Breast epithelium (tissue), 3 donors: ENCODE measurements at regions not wholly inside any gene's neighbourhood (a gene's known extent, or its start where the extent isn't known, plus 50 kb on each side); places are given as distances from the start of the nearest gene placed in this dataset.

Experiments used
- POLR2A ChIP-seq: fragments of 450-650 bp; IDR thresholded peaks from one replicate; pipeline ENCODE4 v1.6.1; 2016; ENCODE audit warnings: antibody characterized with exemption, mild to moderate bottlenecking, moderate library complexity
- POLR2AphosphoS5 ChIP-seq, 3 donors: sonication (generic); formaldehyde crosslinking; IDR thresholded peaks; one replicate each; pipeline ENCODE4 v1.6.1; 2017; ENCODE audit warnings: antibody characterized with exemption in 3 of 3
- TF ChIP-seq, protein P1 (sequence below), 3 donors: fragments of 450-650 bp; IDR thresholded peaks; one replicate each; pipeline ENCODE4 v1.5.1; 2016 to 2017; ENCODE audit warnings: antibody characterized with exemption in 3 of 3, mild to moderate bottlenecking in 3 of 3, moderate library complexity in 3 of 3

DNA sequence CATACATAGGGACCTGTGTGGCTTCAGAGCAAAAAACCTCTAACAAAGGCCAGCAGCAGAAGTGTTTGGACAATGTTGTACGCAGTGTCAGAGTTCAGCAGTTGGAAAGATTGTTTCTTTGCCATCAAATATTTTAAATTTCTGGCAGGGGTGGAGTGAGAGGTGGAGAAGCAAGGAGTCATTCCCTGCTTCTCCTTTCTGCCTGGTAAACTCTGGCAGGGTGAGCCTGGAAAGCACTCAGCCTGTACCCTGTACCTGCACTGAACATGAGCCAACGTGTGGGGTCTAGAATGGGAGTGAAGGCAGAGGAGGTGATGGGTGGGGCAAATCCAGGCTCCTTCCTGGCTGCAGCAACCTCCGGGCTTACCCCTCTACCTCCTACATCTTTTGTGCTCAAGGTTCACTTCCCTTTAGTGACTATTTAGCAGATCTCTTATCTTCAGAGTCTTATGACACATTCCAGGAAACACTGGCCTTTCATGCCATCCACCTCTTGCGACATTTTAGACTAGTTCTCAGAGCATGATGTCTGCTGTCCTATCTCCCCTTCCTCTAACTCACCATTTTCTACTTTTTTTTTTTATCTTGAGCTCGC is 445.0 kb upstream of the PIK3R1 start:
- TF ChIP-seq, protein P1, sequence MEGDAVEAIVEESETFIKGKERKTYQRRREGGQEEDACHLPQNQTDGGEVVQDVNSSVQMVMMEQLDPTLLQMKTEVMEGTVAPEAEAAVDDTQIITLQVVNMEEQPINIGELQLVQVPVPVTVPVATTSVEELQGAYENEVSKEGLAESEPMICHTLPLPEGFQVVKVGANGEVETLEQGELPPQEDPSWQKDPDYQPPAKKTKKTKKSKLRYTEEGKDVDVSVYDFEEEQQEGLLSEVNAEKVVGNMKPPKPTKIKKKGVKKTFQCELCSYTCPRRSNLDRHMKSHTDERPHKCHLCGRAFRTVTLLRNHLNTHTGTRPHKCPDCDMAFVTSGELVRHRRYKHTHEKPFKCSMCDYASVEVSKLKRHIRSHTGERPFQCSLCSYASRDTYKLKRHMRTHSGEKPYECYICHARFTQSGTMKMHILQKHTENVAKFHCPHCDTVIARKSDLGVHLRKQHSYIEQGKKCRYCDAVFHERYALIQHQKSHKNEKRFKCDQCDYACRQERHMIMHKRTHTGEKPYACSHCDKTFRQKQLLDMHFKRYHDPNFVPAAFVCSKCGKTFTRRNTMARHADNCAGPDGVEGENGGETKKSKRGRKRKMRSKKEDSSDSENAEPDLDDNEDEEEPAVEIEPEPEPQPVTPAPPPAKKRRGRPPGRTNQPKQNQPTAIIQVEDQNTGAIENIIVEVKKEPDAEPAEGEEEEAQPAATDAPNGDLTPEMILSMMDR (IDR thresholded peaks at IDR 0.05), result no peak
- TF ChIP-seq POLR2A, result no peak
- TF ChIP-seq POLR2AphosphoS5 (IDR thresholded peaks at IDR 0.05), result no peak
